ENCODE measurements at regions not wholly inside any gene's neighbourhood (a gene's known extent, or its start where the extent isn't known, plus 50 kb on each side); places are given as distances from the start of the nearest gene placed in this dataset.
"Not testable (repeated sequence)": the region's sequence is repeated elsewhere in the genome, so short reads cannot be mapped to it uniquely, and the experiment has no call there.

DNA sequence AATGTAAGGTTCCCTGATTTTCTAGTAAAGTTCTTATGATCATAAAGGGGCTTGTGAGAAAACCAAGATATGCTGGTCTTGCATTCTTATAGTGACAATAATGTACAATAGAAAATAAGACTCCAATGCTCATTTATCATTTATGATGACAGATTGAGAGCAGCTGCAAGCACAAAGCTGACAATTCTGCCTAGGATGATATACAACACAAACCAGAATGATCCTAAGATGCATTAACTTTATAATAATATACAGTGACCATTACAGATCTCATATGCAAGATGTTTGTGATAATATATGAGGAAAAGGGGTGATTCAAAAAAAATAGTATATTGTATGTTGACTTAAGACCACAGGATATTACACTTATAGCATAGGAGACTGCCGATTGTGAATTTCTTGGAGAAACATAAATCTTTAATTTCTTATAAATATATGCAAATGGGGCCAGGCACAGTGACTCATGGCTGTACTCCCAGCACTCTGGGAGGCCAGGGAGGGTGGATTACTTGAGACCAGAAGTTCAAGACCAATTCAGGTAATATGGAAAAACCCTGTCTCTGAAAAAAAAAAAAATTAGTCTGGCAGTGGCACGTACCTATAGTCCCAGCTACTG, 387.0 kb downstream of the ZBBX start:
- intact Hi-C loops (cut with DNase I; ENCODE audit: low total_unique reads): no loop called here
- no peak overlapping the region for H3K27ac ChIP-seq
- H3K4me1 ChIP-seq: no peaks in the 10 kb centered on the region

GRCh38 chr3:166986000-166986399, 394.1 kb downstream of the ZBBX start:
- TF ChIP-seq CTCF (IDR thresholded peaks at IDR 0.05): no peak
- H3K4me1 ChIP-seq: peaks cover 0 to 12% (median 0%) of the 10 kb centered on the region in 4 donors
- no peak overlapping the region for H3K27ac ChIP-seq
- no peak overlapping the region for H3K4me3 ChIP-seq
- no peak for DNase-seq
- no peaks in the 10 kb centered on the region for H3K36me3 ChIP-seq
- intact Hi-C loops (cut with DNase I; ENCODE audit: low total_unique reads): no loop called here
- H3K9me3 ChIP-seq: no peaks in the 10 kb centered on the region
- no peaks in the 10 kb centered on the region for H3K27me3 ChIP-seq

More for the DNA sequence above, 387.0 kb downstream of the ZBBX start:
- Histone ChIP-seq H3K27me3 (no peaks in the 10 kb centered on the region), H3K4me3 (no peak overlapping the region), H3K9me3 (no peaks in the 10 kb centered on the region), H3K36me3 (no peaks in the 10 kb centered on the region)
- DNase-seq: no peak
- TF ChIP-seq CTCF (IDR thresholded peaks at IDR 0.05): no peak

GRCh38 chr3:166975796-166976195, 404.3 kb downstream of the ZBBX start:
- H3K9me3 ChIP-seq; H3K27ac ChIP-seq; H3K4me3 ChIP-seq; DNase-seq; H3K27me3 ChIP-seq; intact Hi-C loops (cut with DNase I; ENCODE audit: low total_unique reads); H3K4me1 ChIP-seq; H3K36me3 ChIP-seq: not testable (repeated sequence)

GRCh38 chr3:166967714-166968113, 412.4 kb downstream of the ZBBX start:
- H3K27me3 ChIP-seq; H3K36me3 ChIP-seq; H3K4me3 ChIP-seq; intact Hi-C loops (cut with DNase I; ENCODE audit: low total_unique reads); H3K27ac ChIP-seq; DNase-seq; H3K4me1 ChIP-seq; H3K9me3 ChIP-seq: not testable (repeated sequence)

DNA sequence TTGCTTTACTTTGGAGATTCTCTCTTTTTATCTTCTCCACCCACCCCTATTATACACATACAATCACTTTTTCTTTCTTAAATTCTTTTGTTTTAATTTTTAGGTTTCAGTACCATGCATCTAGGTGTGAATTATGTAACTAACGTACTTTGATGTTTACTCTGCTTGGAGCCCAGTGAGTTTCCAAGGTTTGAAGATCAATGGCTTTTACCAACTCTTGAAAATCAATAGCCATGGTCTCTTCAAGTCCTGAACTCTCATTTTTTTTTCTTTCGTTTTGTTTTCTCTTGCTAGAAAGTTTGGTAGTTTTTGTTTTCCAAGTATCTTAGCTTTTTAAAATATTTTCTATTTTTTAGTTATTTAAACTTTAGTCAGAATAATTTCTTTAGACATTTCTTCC, 417.2 kb downstream of the ZBBX start:
- H3K9me3 ChIP-seq: peaks cover 0 to 1% (median 0%) of the 10 kb centered on the region in 3 donors
- intact Hi-C loops (cut with DNase I; ENCODE audit: low total_unique reads): no loop called here
- no peak overlapping the region for H3K4me3 ChIP-seq
- H3K4me1 ChIP-seq: no peaks in the 10 kb centered on the region
- no peaks in the 10 kb centered on the region for H3K27me3 ChIP-seq
- DNase-seq: no peak
- H3K27ac ChIP-seq: no peak overlapping the region
- TF ChIP-seq CTCF (IDR thresholded peaks at IDR 0.05): no peak
- H3K36me3 ChIP-seq: no peaks in the 10 kb centered on the region

DNA sequence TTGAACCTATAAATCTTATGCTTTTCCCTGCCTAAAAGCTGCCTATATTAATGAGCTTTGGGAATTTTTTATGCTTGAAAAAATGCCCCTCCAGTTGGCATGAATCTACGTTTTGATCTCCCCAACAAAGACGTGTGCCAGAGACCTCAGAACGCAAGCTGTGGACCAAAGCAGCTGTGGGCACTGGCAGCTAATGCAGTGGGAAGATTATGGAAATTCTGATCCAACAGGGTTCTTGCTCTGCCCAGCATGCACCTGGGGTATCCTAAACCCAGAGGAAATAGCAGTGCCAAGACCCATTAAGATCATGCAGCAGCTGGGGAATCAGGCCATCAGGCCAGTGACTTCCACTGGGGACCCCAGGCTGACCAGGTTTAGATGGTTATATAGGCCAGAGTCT, 423.0 kb downstream of the ZBBX start:
- DNase-seq: no peak
- H3K9me3 ChIP-seq: peaks cover 0 to 3% (median 0%) of the 10 kb centered on the region in 3 donors
- H3K4me3 ChIP-seq: no peak overlapping the region
- intact Hi-C loops (cut with DNase I; ENCODE audit: low total_unique reads): no loop called here
- no peak overlapping the region for H3K27ac ChIP-seq
- no peak for TF ChIP-seq CTCF (IDR thresholded peaks at IDR 0.05)
- no peaks in the 10 kb centered on the region for H3K4me1 ChIP-seq
- no peaks in the 10 kb centered on the region for H3K27me3 ChIP-seq
- no peaks in the 10 kb centered on the region for H3K36me3 ChIP-seq

All from tibial artery (tissue), 4 donors.